ENCODE measurements at regions not wholly inside any gene's neighbourhood (a gene's known extent, or its start where the extent isn't known, plus 50 kb on each side); places are given as distances from the start of the nearest gene placed in this dataset.
A peak's percentile ranks its signal among the peaks of the same experiment; 100 is the strongest.
"Not testable (repeated sequence)": the region's sequence is repeated elsewhere in the genome, so short reads cannot be mapped to it uniquely, and the experiment has no call there.

DNA sequence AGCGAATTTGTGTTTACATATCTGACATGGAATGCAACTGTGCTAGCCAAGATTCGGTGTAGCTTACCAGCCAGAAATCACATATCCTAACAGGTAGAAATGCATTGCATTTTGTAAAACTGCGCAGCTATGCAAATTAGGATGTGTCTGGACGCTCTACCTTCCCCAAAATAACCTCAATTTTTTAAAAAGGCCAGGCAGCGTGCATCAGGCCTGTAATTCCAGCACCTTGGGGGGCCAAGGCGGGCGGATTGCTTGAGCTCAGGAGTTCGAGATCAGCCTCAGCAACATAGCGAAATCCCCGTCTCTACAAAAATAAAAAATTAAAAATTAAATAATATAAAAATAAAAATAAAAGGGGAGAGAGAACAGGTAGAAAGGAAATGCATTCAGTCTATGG is 305.0 kb downstream of the TYW1 start:
- DNase-seq (ENCODE audit: low read depth in 2 of 2): no peak

DNA sequence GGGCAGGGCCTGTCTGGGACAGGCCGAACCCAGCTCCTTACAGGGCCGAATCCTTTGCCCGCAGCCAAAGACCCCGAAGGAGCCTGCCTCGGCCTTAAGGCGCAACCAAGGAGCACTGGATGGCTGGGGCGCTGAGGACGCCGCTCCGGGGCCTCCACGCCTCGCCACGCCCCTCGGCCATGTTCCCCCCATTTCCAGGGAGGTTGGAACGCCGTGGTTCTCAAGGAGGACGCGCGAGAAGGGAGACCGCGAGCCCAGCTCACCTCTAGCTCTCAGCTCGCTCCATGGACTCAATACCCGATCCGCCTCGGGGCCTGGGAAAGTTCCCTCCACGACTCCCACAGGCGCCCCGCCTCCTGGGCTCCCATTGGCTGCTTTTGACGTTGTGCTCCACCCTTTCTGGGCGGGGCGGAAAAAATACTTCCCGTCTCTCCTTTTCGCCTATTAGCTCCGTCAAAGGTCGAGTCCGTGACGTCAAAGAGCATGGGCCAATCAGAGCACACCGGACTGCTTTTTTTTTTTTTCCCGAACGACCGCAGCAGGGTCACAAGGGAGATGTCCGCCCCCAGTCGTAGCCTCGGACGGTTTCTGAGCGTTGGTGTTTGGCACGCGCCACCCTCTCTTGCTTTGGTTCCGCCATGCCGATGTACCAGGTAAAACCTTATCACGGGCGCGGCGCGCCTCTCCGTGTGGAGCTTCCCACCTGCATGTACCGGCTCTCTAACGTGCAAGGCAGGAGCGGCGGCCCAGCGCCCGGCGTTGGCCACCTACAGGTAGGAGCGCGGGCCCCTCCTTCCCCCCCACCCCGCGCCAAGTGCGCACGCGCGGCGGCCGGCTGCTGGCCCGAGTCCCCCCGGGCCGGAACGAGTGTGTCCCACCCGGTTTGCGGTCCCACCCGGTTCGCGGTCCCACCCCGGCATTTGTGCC is 305.7 kb downstream of the TYW1 start:
- DNase-seq (ENCODE audit: low read depth in 2 of 2): peak; percentile 96 to 97

DNA sequence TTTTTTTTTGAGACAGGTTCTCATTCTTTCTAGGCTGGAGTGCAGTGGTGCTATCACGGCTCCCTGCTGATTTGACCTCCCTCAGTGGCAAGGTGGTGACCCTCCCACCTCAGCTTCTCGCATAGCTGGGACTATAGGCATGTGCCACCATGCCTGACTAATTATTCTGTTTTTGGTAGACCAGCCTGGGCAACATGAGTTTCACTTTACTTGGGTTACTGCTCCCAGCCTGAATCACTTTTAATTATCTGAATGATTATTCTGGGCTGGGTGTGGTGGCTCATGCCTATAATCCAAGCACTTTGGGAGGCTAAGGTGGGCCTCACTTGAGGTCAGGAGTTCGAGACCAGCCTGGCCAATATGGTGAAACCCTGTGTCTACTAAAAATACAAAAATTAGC is 308.2 kb downstream of the TYW1 start:
- not testable (repeated sequence) for DNase-seq (ENCODE audit: low read depth in 2 of 2)

DNA sequence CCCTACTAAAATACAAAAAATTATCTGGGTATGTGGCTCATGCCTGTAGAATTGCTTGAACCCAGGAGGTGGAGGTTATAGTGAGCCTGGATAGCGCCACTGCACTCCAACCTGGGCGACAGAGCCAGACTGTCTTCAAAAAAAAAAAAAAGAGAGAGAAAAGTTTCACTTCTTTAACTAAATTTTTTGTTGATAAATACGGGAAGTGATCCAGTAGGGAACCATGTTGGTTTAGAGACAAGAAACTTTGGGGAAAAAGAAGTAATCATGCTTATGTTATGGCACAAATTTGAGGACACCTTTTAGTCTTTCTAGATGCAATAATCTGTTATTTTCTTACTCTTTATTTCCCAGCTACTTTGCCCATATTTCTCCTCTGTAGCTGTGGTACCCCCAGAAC is 309.7 kb downstream of the TYW1 start:
- no peak for DNase-seq (ENCODE audit: low read depth in 2 of 2)

DNA sequence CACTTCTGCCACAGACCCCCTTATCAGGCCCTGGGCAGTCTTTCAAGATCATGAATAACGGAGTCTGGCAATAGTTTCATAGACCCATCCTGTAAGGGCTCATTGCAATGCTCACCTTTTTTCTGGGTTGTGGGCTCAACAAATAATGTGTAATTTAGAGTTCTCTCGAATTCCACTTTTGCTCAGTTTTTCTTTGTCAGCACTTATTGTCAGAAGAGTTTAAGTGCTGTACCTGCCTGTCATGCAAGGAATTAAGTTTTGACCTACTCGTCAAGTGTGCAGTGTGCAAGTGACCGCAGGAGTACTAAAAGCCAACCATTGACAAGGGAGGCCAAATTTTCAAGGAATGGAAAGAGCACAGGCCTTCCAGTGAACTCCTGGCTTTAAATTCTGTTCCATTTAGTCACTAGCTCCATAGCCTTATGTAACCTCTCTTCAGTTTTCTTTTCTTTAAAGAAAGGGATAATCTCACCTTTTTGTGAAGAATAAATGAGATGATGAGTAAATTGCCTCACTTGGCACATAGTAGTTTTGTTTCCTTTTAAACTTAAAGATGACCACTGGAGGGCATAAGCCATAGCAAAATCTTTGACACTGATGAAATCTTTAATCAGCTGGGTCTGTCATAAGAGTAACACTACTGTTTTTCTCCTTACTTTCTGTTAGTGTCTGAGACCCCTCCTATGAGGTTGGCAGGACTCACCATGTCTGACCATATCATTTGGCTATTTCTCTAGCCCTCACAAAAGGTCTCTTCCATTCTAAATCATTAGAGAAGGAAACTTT is 313.3 kb downstream of the TYW1 start:
- DNase-seq (ENCODE audit: low read depth in 2 of 2): no peak

DNA sequence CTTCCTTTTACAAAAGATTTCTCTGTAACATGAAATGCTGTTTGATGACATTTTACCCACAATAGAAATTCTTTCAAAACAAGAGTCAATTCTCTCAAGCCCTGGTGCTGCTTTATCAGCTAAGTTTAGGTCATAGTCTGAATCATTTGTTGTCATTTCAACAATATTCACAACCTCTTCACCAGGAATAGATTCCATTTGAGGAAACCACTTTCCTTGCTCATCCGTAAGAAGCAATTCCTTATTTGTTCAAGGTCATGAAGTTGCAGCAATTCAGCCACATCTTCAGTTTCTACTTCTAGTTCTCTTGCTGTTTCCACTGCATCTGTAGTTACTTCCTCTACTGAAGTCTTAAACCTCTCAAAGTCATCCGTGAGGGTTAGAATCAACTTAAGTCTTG is 315.3 kb downstream of the TYW1 start:
- DNase-seq (ENCODE audit: low read depth in 2 of 2): no peak

DNA sequence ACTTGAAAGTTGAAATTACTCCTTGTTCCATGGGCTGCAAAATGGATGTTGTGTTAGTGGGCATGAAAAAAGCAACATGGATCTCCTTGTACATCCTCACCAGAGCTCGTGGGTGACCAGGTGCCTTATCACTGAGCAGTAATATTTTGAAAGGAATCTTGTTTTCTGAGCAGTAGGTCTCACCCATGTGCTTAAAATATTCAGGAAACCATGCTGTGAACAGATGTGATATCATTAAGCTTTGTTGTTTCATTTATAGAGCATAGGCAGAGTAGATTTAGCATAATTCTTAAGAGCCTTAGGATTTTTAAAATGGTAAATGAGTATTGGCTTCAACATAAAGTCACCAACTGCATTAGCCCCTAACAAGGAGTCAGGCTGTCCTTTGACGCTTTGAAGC is 316.6 kb downstream of the TYW1 start:
- no peak for DNase-seq (ENCODE audit: low read depth in 2 of 2)

DNA sequence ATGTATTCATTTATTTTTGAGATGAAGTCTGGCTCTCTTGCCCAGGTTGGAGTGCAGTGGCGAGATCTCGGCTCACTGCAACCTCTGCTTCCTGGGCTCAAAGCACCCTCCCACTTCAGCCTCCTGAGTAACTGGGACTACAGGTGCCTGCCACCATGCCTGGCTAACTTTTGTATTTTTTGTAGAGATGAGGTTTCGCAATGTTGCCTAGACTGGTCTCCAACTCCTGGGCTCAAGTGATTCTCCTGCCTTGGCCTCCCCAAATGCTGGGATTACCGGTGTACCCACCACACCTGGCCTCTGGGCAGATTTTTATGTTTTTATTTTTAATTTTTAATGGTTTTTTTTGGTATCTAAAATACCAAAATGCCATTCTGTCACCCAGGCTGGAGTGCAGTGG is 320.3 kb downstream of the TYW1 start:
- not testable (repeated sequence) for DNase-seq (ENCODE audit: low read depth in 2 of 2)

DNA sequence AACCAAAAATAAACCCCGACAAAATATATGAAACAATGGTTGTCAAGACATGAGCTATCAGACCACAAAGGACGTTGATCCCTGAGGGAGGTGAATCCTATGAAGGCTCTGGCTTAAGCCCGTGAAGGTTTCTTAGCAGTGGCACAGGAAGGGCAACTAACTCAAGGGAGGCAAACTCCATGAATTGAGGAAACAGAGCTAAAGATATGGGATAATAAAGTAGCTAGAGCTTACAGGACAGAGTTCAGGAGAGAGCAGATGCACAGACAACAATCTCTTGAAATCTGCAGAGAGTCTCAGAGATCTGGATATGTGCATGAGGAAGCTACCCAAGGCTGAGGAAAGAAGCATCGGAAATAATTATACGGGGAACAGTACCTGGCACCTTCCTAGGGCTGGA is 331.6 kb downstream of the TYW1 start:
- not testable (repeated sequence) for DNase-seq (ENCODE audit: low read depth in 2 of 2)

DNA sequence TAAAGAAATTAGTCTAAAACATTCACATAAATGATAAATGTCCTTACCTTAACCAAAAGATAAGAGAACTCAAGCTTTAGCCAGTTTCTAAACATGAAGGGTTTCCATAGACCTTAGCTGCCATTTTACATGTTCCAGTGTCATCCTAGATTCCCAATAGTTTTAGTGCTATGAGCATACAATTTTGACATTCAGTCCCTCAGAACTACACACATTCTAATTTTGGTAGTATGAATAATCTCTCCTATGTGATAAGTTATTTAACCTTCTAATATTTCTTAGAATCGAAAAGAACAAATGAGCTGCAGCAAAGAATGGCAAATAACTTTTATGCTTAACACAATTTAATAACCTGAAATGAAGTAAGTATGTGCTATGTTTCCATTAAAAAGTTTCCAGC is 338.5 kb downstream of the TYW1 start:
- DNase-seq (ENCODE audit: low read depth in 2 of 2): not testable (repeated sequence)

DNA sequence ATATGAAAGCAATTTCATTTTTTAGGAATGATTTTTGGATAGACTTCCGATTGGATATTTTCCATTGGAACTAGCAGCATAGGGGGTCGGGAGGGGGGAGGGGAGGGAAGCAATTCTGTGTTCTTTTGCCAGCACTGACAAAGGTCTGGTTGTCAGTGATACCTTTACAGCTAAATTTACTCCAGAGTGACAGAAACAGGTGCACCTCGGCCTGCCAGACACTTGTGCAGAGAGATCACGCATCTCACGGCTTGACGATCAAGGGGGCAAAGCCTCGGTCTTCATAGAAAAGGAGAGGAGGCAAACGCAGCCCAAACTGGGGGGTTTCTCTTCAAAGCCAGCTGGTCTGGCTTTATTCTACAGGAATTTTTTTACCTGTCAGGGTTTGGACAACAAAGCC is 339.0 kb downstream of the TYW1 start:
- not testable (repeated sequence) for DNase-seq (ENCODE audit: low read depth in 2 of 2)

DNA sequence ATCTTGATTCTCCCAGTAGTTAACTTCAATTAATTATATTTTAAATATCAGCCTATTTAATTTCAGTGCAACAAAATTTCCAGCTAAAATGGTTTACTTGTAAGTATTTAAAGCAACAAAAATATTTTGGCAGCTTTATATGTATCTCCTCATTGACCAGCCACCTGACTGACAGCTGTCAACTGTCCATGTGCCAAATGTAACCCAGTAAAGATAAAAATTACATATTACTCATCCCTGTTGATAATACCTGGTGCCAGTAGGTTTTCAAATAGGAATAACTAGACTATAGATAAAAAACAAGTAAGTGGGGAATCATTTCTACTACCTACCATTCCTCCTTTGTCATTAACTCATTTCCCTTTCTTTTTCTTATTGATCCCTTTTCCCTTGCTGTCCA is 341.9 kb downstream of the TYW1 start:
- DNase-seq (ENCODE audit: low read depth in 2 of 2): not testable (repeated sequence)

DNA sequence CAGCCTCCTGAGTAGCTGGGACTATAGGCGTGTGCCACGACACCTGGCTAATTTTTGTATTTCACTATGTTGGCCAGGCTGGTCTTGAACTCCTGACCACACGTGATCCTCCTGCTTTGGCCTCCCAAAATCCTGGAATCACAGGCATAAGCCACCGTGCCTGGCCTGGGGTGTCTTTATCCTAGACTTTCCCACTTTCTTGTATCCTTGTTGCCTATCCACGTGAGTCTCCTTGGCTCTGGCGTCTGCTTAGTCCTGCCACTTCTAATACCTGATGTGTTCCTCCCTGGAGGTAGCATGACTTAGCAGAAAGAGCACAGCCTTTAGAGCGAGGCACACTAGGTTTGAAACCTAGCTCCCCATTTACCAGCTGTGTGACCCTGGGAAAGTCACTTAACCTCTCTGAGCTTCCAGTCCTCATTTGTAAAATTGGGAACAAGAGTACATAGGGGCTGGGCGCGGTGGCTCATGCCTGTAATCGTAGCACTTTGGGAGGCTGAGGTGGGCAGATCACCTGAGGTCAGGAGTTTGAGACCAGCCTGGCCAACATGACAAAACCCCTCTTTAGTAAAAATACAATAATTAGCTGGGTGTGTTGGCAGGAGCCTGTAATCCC is 344.6 kb downstream of the TYW1 start:
- DNase-seq (ENCODE audit: low read depth in 2 of 2): no peak

DNA sequence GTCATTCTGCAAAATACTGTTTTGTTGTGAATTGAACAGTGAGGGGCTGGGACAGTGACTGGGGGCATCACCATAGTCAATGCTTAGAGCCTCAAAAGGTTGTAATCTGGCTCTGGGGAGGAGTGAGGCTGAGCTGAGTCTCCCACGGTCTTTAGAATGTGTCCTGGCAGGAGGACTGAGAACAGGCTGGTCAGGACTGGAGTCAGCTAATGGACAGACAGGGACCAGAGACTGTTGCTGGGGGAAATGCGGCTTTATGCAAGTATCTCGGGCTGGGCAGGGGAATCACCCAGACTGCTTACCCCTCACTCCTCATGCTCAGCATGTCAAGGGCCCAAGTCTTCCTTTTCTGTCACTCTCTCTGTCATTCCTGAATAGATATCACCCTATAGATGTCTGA is 346.5 kb downstream of the TYW1 start:
- no peak for DNase-seq (ENCODE audit: low read depth in 2 of 2)

DNA sequence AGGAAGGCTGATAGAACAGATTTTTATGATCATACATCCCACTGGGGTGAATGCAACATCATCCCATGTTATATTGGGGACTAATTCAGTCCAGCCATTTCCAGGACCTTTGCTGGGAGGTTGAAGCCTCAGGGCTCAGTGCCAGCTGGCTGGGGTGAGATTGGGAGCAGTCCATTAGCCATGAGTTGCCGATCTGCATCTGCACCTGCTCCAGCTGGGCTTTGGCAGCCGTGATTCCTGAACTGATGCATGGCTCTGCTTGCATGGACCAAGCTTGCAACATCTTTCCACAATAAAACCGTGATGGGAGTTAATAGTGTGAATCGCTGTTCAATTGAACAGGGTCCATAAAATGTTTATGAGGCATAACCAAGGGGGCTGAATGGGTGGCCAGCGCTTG is 346.9 kb downstream of the TYW1 start:
- no peak for DNase-seq (ENCODE audit: low read depth in 2 of 2)

DNA sequence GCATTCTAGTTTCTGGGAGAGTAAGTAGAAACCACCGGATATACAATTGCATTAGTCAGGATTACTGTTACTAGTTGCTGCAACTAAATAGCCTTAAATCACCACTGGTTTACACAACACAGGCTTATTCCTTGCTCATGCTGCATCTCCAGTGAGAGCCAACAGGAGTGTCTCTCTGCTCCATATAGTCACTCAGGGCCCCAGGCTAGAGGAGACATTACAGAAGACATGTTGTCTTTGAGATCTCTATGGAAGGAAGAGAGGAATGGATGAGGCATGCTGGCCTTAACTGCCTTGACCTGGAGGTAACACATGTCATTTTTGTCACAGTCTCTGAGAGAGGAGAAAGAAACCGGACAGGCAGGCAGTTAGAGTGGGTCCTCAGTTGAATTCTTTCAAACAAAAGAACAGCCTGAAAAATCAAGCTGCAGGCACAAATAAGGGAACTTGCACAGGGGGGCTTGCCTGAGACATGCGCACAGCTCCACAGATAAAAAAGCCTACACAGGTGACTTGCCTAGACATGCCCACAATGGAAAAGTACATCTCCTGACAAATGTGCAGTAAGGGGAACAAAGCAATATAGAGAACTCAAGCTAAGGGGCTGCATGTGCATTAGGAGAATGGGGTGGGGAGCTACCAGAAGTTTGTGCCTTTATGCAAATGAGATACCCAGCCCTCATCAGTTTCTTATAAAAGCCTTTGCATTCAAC is 348.0 kb downstream of the TYW1 start:
- DNase-seq (ENCODE audit: low read depth in 2 of 2): no peak

DNA sequence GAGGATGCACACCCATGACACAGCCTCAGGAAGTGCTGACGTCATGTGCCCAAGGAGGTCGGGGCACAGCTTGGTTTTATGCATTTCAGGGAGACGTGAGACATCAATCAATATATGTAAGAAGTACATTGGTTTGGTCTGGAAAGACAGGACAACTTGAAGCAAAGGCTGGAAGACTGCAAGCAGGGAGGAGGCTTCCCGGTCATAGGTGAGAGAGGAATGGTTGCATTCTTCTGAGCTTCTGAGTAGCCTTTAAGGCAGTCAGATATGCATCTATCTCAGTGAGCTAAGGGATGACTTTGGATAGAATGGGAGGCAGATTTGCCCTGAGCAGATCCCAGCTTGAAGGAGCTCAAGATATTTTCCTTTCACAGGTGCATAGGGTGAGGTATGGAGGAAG is 349.5 kb downstream of the TYW1 start:
- DNase-seq (ENCODE audit: low read depth in 2 of 2): no peak

DNA sequence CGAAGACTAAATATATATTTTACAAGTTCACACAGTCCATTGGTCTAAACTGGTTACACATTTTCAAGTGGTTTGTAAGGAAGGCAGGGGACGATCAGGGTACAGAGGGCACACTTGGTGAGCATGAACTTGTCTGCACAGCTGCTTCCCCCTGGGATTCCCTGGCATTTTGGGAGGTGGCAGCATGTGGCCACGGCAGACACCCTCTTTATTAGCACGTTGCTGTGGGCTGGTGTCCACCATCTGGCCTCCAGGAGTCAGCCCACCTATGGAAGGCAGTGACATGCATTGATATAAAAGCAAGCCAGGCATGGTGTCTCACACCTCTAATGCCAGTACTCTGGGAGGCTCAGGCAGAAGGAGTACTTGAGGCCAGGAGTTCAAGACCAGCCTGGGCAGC is 350.2 kb downstream of the TYW1 start:
- DNase-seq (ENCODE audit: low read depth in 2 of 2): no peak

DNA sequence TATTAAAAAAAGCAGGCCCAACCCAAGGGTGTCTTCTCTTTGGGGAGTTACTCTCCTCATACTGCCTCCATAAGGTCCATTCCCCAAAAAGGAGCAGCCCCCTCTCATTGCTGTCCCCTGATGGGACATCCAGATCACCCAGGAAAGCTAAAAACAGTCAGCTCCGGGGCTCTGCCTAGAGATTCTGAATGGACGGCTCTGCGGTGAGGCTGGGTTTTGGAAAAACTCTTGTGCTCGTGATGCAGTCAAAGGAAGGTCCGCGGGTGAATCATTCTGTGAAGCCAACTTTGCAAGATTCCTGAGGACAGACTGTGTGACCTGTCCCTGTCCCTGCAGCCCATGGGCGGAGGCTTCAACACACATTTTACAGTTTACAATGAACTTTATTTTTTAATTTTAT is 351.5 kb downstream of the TYW1 start:
- no peak for DNase-seq (ENCODE audit: low read depth in 2 of 2)

DNA sequence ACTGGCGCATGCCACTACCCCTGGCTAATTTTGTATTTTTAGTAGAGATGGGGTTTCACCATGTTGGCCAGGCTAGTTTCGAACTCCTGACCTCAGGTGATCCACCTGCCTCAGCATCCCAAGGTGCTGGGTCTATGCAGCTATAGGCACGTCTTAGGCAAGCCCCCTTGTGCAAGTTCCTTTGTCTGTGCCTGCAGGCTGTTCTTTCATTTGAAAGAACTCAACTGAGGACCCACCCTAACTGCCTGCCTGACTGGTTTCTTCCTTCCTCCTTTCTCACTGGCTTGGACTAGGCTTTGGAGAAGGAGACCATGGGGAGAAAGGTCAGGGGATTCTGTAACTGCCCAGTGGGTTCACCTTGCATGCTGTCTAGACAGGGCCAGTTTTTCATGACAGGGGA is 361.0 kb downstream of the TYW1 start:
- DNase-seq (ENCODE audit: low read depth in 2 of 2): not testable (repeated sequence)

DNA sequence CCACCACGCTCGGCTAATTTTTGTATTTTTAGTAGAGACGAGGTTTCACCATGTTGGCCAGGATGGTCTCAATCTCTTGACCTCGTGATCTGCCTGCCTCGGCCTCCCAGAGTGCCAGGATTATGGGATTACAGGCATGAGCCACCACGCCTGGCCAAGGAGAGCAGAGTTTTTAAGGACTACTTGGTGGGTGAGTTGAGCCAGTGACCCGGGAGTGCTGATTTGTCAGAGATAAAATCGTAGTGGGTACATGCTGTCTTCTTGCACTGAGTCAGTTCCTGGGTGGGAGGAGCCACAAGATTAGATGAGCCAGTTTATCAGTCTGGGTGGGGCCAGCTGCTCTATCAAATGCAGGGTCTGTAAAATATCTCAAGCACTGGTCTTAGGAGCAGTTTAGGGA is 361.7 kb downstream of the TYW1 start:
- DNase-seq (ENCODE audit: low read depth in 2 of 2): not testable (repeated sequence)

DNA sequence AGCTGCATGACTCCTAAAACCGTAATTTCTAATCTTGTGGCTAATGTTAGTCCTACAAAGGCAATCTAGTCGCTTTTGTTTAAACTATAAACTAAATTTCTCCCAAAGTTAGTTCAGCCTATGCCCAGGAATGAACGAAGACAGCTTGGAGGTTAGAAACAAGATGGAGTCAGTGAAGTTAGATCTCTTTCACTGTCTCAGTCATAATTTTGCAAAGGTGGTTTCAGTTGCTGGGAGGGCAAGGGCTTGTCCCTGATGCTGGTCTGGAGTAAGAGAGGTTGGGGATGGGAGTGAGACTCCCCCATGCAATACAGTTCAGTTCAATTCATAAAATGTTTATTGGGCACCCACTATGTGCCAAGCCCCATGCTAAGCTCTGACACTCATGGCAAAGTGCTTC is 362.1 kb downstream of the TYW1 start:
- not testable (repeated sequence) for DNase-seq (ENCODE audit: low read depth in 2 of 2)

Data from stimulated activated CD4-positive, alpha-beta T cell treated with anti-CD3 and anti-CD28 coated beads, Interleukin-15, amount 100 ng/mL, for 48 hours (primary cell).